ENCODE measurements at regions not wholly inside any gene's neighbourhood (a gene's known extent, or its start where the extent isn't known, plus 50 kb on each side); places are given as distances from the start of the nearest gene placed in this dataset.

- no peak for TF ChIP-seq TCF12 (IDR thresholded peaks at IDR 0.05; ENCODE audit: low read depth)
- no peak for TF ChIP-seq YY1 (IDR thresholded peaks at IDR 0.05; ENCODE audit: low read depth)
- TF ChIP-seq TAF1 (IDR thresholded peaks at IDR 0.05; ENCODE audit: low read depth) = no peak
- TF ChIP-seq RAD21 (IDR thresholded peaks at IDR 0.05; ENCODE audit: low read depth) = no peak
- TF ChIP-seq EP300 (IDR thresholded peaks at IDR 0.05; ENCODE audit: borderline replicate concordance) = no peak
- no peak for TF ChIP-seq EGR1 (IDR thresholded peaks at IDR 0.05)
- TF ChIP-seq REST (IDR thresholded peaks at IDR 0.05; ENCODE audit: low read depth) = no peak
- no peak for TF ChIP-seq CREB1 (IDR thresholded peaks at IDR 0.05; ENCODE audit: low read depth)
- TF ChIP-seq CEBPB (IDR thresholded peaks at IDR 0.05) = no peak
- no peak for TF ChIP-seq NFIC (IDR thresholded peaks at IDR 0.05)
Measured at GRCh38 chr11:92738276-92738675, 231.2 kb upstream of the MTNR1B start.
